Testis (tissue), 2 donors: ENCODE measurements at regions not wholly inside any gene's neighbourhood (a gene's known extent, or its start where the extent isn't known, plus 50 kb on each side); places are given as distances from the start of the nearest gene placed in this dataset.

Source experiments
- DNase-seq: peaks from one replicate; pipeline ENCODE4 v3.0.0-alpha.2; 2019
- H3K27ac ChIP-seq, 2 donors: fragments of 200-600 bp; sonication (generic); one replicate each; pipeline ENCODE4 v1.5.1; 2019
- H3K27me3 ChIP-seq: fragments of 200-600 bp; sonication (generic); one replicate; pipeline ENCODE4 v1.5.1; 2019
- H3K36me3 ChIP-seq: fragments of 200-600 bp; sonication (generic); one replicate; pipeline ENCODE4 v1.5.1; 2017; ENCODE audit warnings: low read depth; ENCODE audit errors: missing control alignments
- H3K4me1 ChIP-seq: fragments of 200-600 bp; sonication (generic); one replicate; pipeline ENCODE4 v1.5.1; 2019
- H3K4me3 ChIP-seq, 2 donors: fragments of 200-600 bp; sonication (generic); one replicate each; pipeline ENCODE4 v1.5.1; 2017 to 2019
- H3K9me3 ChIP-seq: fragments of 200-600 bp; sonication (generic); one replicate; pipeline ENCODE4 v1.5.1; 2017
- POLR2A ChIP-seq: fragments of 450-650 bp; IDR thresholded peaks from one replicate; pipeline ENCODE4 v1.6.1; 2017; ENCODE audit warnings: antibody characterized with exemption, mild to moderate bottlenecking, moderate library complexity
- WGBS, 2 donors: methylation state at CpG; one replicate each; pipeline ENCODE4 v1.1.5; 2018; 5-methylcytosine and 5-hydroxymethylcytosine counted together
- intact Hi-C: fragments of 100-400 bp; cut with DNase I; formaldehyde crosslinking; loops from one replicate; pipeline ENCODE4 v1.15.1; 2023; ENCODE audit warnings: low total_unique reads
- TF ChIP-seq, protein P1 (sequence below), 3 experiments: fragments of 450-650 bp in 2 of 3; fragments of 200-600 bp in 1 of 3; sonication (generic) in 1 of 3; IDR thresholded peaks; one replicate each; pipeline ENCODE4 v1.5.1; 2016 to 2019; ENCODE audit warnings: antibody characterized with exemption in 3 of 3, mild to moderate bottlenecking in 2 of 3, moderate library complexity in 1 of 3

DNA sequence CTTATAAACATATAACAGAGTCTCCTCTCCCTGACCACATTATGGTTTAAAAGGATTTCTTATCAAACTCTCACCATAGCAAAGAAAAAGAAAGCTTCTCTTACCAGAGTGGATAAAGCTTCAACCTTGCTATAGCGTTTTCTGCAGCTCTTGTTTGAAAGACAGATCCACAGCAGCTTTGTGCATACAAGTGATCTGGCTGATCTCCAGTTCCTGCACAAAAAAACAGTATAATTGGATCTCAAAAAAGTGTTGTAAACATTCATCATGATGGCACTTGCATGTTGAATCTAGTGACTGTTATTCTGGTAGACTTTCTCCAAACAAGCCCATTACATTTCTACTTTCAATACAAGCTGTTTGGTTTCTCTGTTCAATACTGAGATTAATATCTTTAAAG, 178.9 kb upstream of the MGAT4C start:
- Histone ChIP-seq H3K4me1 (no peaks in the 10 kb centered on the region), H3K27me3 (no peaks in the 10 kb centered on the region), H3K36me3 (no peaks in the 10 kb centered on the region), H3K27ac (no peak overlapping the region), H3K9me3 (no peaks in the 10 kb centered on the region), H3K4me3 (no peak overlapping the region)
- intact Hi-C loops: no loop called here
- TF ChIP-seq, protein P1, sequence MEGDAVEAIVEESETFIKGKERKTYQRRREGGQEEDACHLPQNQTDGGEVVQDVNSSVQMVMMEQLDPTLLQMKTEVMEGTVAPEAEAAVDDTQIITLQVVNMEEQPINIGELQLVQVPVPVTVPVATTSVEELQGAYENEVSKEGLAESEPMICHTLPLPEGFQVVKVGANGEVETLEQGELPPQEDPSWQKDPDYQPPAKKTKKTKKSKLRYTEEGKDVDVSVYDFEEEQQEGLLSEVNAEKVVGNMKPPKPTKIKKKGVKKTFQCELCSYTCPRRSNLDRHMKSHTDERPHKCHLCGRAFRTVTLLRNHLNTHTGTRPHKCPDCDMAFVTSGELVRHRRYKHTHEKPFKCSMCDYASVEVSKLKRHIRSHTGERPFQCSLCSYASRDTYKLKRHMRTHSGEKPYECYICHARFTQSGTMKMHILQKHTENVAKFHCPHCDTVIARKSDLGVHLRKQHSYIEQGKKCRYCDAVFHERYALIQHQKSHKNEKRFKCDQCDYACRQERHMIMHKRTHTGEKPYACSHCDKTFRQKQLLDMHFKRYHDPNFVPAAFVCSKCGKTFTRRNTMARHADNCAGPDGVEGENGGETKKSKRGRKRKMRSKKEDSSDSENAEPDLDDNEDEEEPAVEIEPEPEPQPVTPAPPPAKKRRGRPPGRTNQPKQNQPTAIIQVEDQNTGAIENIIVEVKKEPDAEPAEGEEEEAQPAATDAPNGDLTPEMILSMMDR (IDR thresholded peaks at IDR 0.05): no peak
- no peak for TF ChIP-seq POLR2A
- no peak for DNase-seq
- 43 to 48% methylated on average over 1 of the region's 1 CpG for WGBS, 2 donors

DNA sequence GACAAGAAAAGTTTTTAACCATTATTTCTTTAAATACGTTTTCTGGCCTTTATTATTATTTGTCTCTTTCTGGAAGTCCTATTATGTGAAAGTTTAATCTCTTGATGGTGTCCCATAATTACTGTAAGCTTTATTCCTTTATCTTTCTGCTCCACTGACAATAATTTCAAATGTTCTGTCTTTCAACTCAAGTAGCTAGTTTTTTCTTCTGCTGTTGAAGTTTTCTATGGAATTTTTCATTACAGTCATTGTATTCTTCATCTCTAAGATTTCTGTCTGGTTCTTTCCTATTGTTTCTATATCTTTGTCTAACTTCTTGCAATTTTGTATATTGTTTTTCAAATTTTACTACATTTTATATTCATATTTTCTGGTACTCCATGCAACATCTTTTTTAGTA, 173.6 kb upstream of the MGAT4C start:
- Histone ChIP-seq H3K4me1 (no peaks in the 10 kb centered on the region), H3K27ac (no peak overlapping the region), H3K4me3 (no peak overlapping the region), H3K27me3 (no peaks in the 10 kb centered on the region), H3K36me3 (no peaks in the 10 kb centered on the region), H3K9me3 (no peaks in the 10 kb centered on the region)
- WGBS, 2 donors: 95 to 96% methylated on average over 1 of the region's 1 CpG
- TF ChIP-seq, protein P1 (IDR thresholded peaks at IDR 0.05): no peak
- no peak for TF ChIP-seq POLR2A
- intact Hi-C loops: no loop called here
- no peak for DNase-seq

DNA sequence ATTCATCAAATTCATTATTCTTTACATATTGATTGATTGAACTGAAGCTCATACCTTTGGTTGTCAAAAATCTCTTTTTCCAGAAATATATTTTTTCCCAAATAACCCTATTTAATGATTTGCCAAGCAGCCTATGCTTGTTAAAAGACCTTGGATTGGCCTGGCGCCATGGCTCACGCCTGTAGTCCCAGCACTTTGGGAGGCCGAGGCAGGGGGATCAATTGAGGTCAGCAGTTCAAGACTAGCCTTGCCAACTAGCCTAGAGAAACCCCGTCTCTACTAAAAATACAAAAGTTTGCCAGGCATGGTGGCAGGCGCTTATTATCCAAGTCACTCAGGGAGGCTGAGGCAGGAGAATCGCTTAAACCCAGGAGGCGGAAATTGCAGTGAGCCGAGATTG, 165.1 kb upstream of the MGAT4C start:
- no peaks in the 10 kb centered on the region for H3K27me3 ChIP-seq
- DNase-seq: no peak
- 86 to 96% methylated on average over 8 of the region's 8 CpGs for WGBS, 2 donors
- no peak overlapping the region for H3K4me3 ChIP-seq
- H3K27ac ChIP-seq: no peak overlapping the region
- H3K36me3 ChIP-seq: no peaks in the 10 kb centered on the region
- TF ChIP-seq, protein P1 (IDR thresholded peaks at IDR 0.05): no peak
- no peak for TF ChIP-seq POLR2A
- no peaks in the 10 kb centered on the region for H3K9me3 ChIP-seq
- no peaks in the 10 kb centered on the region for H3K4me1 ChIP-seq
- intact Hi-C loops: no loop called here

DNA sequence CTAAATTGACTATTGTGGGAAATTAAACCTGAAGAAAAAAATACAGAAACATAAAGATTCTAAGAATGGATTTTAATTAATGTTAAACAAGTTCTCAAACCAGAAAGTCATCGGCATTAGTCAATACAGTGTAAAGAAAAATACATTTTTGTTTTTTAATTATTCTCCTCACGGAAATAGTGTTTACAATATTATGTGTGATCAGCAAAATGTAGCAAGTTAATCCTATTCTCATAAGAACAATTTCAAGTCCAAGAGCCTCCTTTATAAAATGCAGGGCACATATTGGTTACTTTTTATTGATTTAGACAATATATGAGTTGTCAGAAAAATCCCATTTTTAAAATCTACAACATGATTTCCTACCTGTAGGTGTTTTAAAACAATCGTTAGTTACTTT, 158.0 kb upstream of the MGAT4C start:
- intact Hi-C loops: no loop called here
- Histone ChIP-seq H3K27ac (no peak overlapping the region), H3K9me3 (no peaks in the 10 kb centered on the region), H3K36me3 (no peaks in the 10 kb centered on the region), H3K4me1 (no peaks in the 10 kb centered on the region), H3K4me3 (no peak overlapping the region), H3K27me3 (no peaks in the 10 kb centered on the region)
- TF ChIP-seq, protein P1 (IDR thresholded peaks at IDR 0.05): no peak
- no peak for TF ChIP-seq POLR2A
- no peak for DNase-seq
- WGBS, 2 donors: 71 to 80% methylated on average over 3 of the region's 3 CpGs

DNA sequence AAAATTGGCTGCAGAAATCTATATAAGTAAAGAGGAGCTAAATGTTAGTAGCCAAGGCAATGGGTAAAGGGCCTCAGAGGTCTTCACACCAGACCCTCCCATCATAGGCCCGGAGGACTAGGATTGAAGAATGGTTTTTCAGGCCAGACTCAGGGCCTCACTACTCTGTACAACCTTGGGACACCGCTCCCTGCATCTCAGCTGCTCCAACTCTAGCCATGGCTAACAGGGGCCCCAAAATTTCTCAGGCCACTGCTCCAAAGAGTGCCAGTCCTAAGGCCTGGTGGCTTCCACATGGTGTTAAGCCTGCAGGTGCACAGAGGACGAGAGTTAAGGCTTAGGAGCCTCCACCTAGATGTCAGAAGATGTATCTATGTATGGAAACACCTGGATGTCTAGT, 155.5 kb upstream of the MGAT4C start:
- H3K4me1 ChIP-seq: no peaks in the 10 kb centered on the region
- 88 to 91% methylated on average over 3 of the region's 3 CpGs for WGBS, 2 donors

More for the DNA sequence above, 155.5 kb upstream of the MGAT4C start:
- DNase-seq: no peak
- no peaks in the 10 kb centered on the region for H3K27me3 ChIP-seq
- no peak overlapping the region for H3K4me3 ChIP-seq
- intact Hi-C loops: no loop called here
- TF ChIP-seq POLR2A: no peak
- TF ChIP-seq, protein P1 (IDR thresholded peaks at IDR 0.05): no peak
- no peak overlapping the region for H3K27ac ChIP-seq
- H3K36me3 ChIP-seq: no peaks in the 10 kb centered on the region
- no peaks in the 10 kb centered on the region for H3K9me3 ChIP-seq
